Upper lobe of left lung (tissue), 4 donors: ENCODE measurements at regions not wholly inside any gene's neighbourhood (a gene's known extent, or its start where the extent isn't known, plus 50 kb on each side); places are given as distances from the start of the nearest gene placed in this dataset.

Experiments
- EP300 ChIP-seq, 4 donors: sonication (generic); formaldehyde crosslinking; IDR thresholded peaks; one replicate each; pipeline ENCODE4 v1.5.1; 2017; ENCODE audit warnings: antibody characterized with exemption in 4 of 4, control low read depth in 2 of 4
- POLR2A ChIP-seq, 4 donors: fragments of 450-650 bp; IDR thresholded peaks; one replicate each; pipeline ENCODE4 v1.5.1; 2016 to 2017; ENCODE audit warnings: antibody characterized with exemption in 4 of 4, mild to moderate bottlenecking in 2 of 4
- POLR2AphosphoS5 ChIP-seq, 2 donors: sonication (generic); formaldehyde crosslinking; IDR thresholded peaks; one replicate each; pipeline ENCODE4 v1.5.1; 2017; ENCODE audit warnings: antibody characterized with exemption in 2 of 2
- TF ChIP-seq, protein P1 (sequence below), 6 experiments: fragments of 450-650 bp in 4 of 6; fragments of 200-600 bp in 2 of 6; sonication (generic) in 2 of 6; IDR thresholded peaks; one replicate each; pipeline ENCODE4 v1.5.1; 2016 to 2019; ENCODE audit warnings: antibody characterized with exemption in 6 of 6

DNA sequence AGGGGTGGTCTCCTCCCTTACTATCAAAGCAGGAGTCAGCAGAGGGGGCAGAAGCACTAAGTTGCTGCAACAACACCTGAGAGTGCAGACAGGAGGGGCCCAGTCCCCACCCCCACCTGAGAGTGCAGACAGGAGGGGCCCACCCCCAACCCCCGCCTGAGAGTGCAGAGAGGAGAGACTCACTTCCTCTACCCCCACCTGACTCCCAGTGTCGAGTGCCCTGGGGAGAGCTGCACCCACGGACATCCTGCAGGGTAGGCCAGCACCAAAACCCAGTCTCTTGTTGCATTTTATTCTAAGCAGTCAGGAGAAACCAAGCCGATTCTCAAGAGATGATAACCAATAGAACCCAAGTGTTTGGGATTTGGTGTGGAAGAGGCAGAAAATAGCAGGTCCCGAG is 78.4 kb downstream of the NAPG start:
- TF ChIP-seq POLR2A (IDR thresholded peaks at IDR 0.05) (no peak), POLR2AphosphoS5 (IDR thresholded peaks at IDR 0.05) (no peak), EP300 (IDR thresholded peaks at IDR 0.05) (no peak)
- TF ChIP-seq, protein P1, sequence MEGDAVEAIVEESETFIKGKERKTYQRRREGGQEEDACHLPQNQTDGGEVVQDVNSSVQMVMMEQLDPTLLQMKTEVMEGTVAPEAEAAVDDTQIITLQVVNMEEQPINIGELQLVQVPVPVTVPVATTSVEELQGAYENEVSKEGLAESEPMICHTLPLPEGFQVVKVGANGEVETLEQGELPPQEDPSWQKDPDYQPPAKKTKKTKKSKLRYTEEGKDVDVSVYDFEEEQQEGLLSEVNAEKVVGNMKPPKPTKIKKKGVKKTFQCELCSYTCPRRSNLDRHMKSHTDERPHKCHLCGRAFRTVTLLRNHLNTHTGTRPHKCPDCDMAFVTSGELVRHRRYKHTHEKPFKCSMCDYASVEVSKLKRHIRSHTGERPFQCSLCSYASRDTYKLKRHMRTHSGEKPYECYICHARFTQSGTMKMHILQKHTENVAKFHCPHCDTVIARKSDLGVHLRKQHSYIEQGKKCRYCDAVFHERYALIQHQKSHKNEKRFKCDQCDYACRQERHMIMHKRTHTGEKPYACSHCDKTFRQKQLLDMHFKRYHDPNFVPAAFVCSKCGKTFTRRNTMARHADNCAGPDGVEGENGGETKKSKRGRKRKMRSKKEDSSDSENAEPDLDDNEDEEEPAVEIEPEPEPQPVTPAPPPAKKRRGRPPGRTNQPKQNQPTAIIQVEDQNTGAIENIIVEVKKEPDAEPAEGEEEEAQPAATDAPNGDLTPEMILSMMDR (IDR thresholded peaks at IDR 0.05): no peak
